Endothelial cell of umbilical vein (primary cell): ENCODE measurements at regions not wholly inside any gene's neighbourhood (a gene's known extent, or its start where the extent isn't known, plus 50 kb on each side); places are given as distances from the start of the nearest gene placed in this dataset.

Experiments used
- BruUV-seq: library from RNA; stranded (reverse); fragments of 400-500 nt; replicated peaks from 2 replicates; lab custom pipeline; 2021; lab: Mats Ljungman, UMichigan
- CTCF ChIA-PET: fragments of 300-600, 350-600 bp; sonication (Branson Sonifier 250); formaldehyde crosslinking; loops from one replicate; lab custom pipeline; 2021; ENCODE audit warnings: antibody characterized with exemption, inconsistent platforms; lab: Charles Lee
- POLR2A ChIA-PET: fragments of 300-600, 350-600 bp; sonication (Branson Sonifier 250); formaldehyde crosslinking; loops from one replicate; lab custom pipeline; 2021; ENCODE audit warnings: antibody characterized with exemption, inconsistent platforms; lab: Charles Lee
- DNase-seq: peaks from one replicate; pipeline ENCODE4 v3.0.0-alpha.2; 2011; ENCODE audit warnings: low read depth, low spot score
- FAIRE-seq: peaks from 2 replicates; lab custom pipeline; 2011; peaks lifted over from hg19 to GRCh38; lab: Jason Lieb, UNC
- H2AFZ ChIP-seq: 2 replicates; pipeline ENCODE4 v1.6.0; 2012; ENCODE audit warnings: low read depth, low read length, control low read depth, inconsistent platforms
- H3K27ac ChIP-seq: 2 replicates; pipeline ENCODE4 v1.5.1; 2011; ENCODE audit warnings: low read depth, mild to moderate bottlenecking, control low read depth, low read length, moderate library complexity; ENCODE audit not compliant: insufficient read depth
- H3K27me3 ChIP-seq, 2 experiments: 2 replicates each; pipeline versions ENCODE4 v1.6.0 to v1.6.1; 2011; ENCODE audit warnings: low read length in 2 of 2, mixed read lengths in 1 of 2; ENCODE audit not compliant: control insufficient read depth in 2 of 2, insufficient read depth in 2 of 2
- H3K36me3 ChIP-seq, 2 experiments: 2 replicates in 1 of 2; 3 replicates in 1 of 2; pipeline ENCODE4 v1.5.1; 2011; ENCODE audit warnings: low read length in 2 of 2, mild to moderate bottlenecking in 1 of 2, moderate library complexity in 1 of 2; ENCODE audit not compliant: control insufficient read depth in 2 of 2, insufficient read depth in 2 of 2; ENCODE audit errors: extremely low read depth in 1 of 2
- H3K4me1 ChIP-seq: 3 replicates; pipeline ENCODE4 v1.5.1; 2011; ENCODE audit warnings: mild to moderate bottlenecking, low read length; ENCODE audit not compliant: control insufficient read depth, insufficient read depth; ENCODE audit errors: extremely low read depth
- H3K4me2 ChIP-seq: 2 replicates; pipeline ENCODE4 v1.6.1; 2011; ENCODE audit warnings: low read length, control low read depth, mixed read lengths; ENCODE audit not compliant: insufficient read depth
- H3K4me3 ChIP-seq, 3 experiments: fragments of 200-600 bp in 1 of 3; sonication (generic), shearing (Covaris generic) in 1 of 3; replicated peaks in 1 of 3; 2 replicates each; pipeline ENCODE4 v1.5.1; 2011 to 2016; ENCODE audit warnings: control low read depth in 3 of 3, low read length in 3 of 3, mild to moderate bottlenecking in 2 of 3, inconsistent platforms in 1 of 3, low read depth in 1 of 3, moderate library complexity in 1 of 3; ENCODE audit not compliant: insufficient read depth in 1 of 3
- H3K79me2 ChIP-seq: 2 replicates; pipeline ENCODE4 v1.6.0; 2012; ENCODE audit warnings: low read length, inconsistent platforms; ENCODE audit not compliant: control insufficient read depth, insufficient read depth
- H3K9ac ChIP-seq: replicated peaks from 2 replicates; pipeline ENCODE3; 2011; ENCODE audit warnings: low read length, control low read depth; ENCODE audit not compliant: insufficient read depth; ENCODE audit errors: extremely low read depth
- H3K9me1 ChIP-seq: replicated peaks from 3 replicates; pipeline ENCODE4 v1.6.0; 2011; ENCODE audit warnings: mild to moderate bottlenecking, low read length; ENCODE audit not compliant: control insufficient read depth, insufficient read depth; ENCODE audit errors: extremely low read depth
- H3K9me3 ChIP-seq: replicated peaks from 2 replicates; pipeline ENCODE4 v1.5.1; 2012; ENCODE audit warnings: low read length, inconsistent platforms; ENCODE audit not compliant: control insufficient read depth, insufficient read depth
- H4K20me1 ChIP-seq: replicated peaks from 2 replicates; pipeline ENCODE3; 2011; ENCODE audit warnings: mild to moderate bottlenecking, low read length; ENCODE audit not compliant: control insufficient read depth, insufficient read depth; ENCODE audit errors: extremely low read depth
- CTCF ChIP-seq, 2 donors: IDR thresholded peaks; 1 replicate in 1 of 2; 2 replicates in 1 of 2; pipeline ENCODE4 v1.5.1; 2011; ENCODE audit warnings: low read length in 2 of 2, mild to moderate bottlenecking in 2 of 2, moderate library complexity in 2 of 2, control low read depth in 1 of 2, inconsistent platforms in 1 of 2, low read depth in 1 of 2; ENCODE audit not compliant: insufficient read depth in 1 of 2; ENCODE audit errors: extremely low read depth in 1 of 2
- EZH2 ChIP-seq: IDR thresholded peaks from 2 replicates; pipeline ENCODE4 v1.6.1; 2012; ENCODE audit warnings: borderline replicate concordance, low read depth, mild to moderate bottlenecking, moderate library complexity, low read length, inconsistent platforms; ENCODE audit not compliant: severe bottlenecking
- FOS ChIP-seq: IDR thresholded peaks from 2 replicates; pipeline ENCODE4 v1.6.1; 2011; ENCODE audit warnings: mild to moderate bottlenecking, low read length, moderate library complexity, borderline replicate concordance; ENCODE audit not compliant: insufficient read depth
- GATA2 ChIP-seq: IDR thresholded peaks from 2 replicates; pipeline ENCODE4 v1.7.0; 2011; ENCODE audit warnings: low read depth, mild to moderate bottlenecking, moderate library complexity, mixed read lengths, low read length; ENCODE audit not compliant: insufficient read length, insufficient read depth
- JUN ChIP-seq: IDR thresholded peaks from 2 replicates; pipeline ENCODE4 v1.6.1; 2011; ENCODE audit warnings: borderline replicate concordance, low read depth; ENCODE audit not compliant: insufficient read length, insufficient read depth
- MAX ChIP-seq: IDR thresholded peaks from 2 replicates; pipeline ENCODE4 v1.6.1; 2011; ENCODE audit not compliant: insufficient read depth, insufficient read length
- MYC ChIP-seq: IDR thresholded peaks from one replicate; pipeline ENCODE4 v1.6.1; 2011; ENCODE audit warnings: mild to moderate bottlenecking, low read depth, low read length
- POLR2A ChIP-seq: IDR thresholded peaks from 2 replicates; pipeline ENCODE4 v1.6.1; 2012; ENCODE audit warnings: low read depth, mild to moderate bottlenecking, control low read depth, low read length
- POLR2AphosphoS5 ChIP-seq: IDR thresholded peaks from 2 replicates; pipeline ENCODE4 v1.6.1; 2012; ENCODE audit warnings: low read depth, mild to moderate bottlenecking, control low read depth, low read length, moderate library complexity; ENCODE audit not compliant: insufficient read depth
- dilution Hi-C: fragments of 300-500 bp; cut with MboI; formaldehyde crosslinking; loops from one replicate; pipeline ENCODE4 v1.15.0; 2019; ENCODE audit warnings: low sequenced_read_pairs; ENCODE audit not compliant: extremely low pct_ligation_motif_present
- intact Hi-C: fragments of 100-400 bp; cut with micrococcal nuclease; formaldehyde crosslinking; loops from one replicate; pipeline ENCODE4 v1.10.0; 2022

GRCh38 chr9:117979914-117980313, 275.7 kb downstream of the TLR4 start:
- FAIRE-seq: no peak

More at GRCh38 chr9:117979914-117980313, 275.7 kb downstream of the TLR4 start:
- BruUV-seq: no TSS peak
- DNase-seq: no peak
- no peaks in the 10 kb centered on the region for H4K20me1 ChIP-seq
- H3K36me3 ChIP-seq: no peaks in the 10 kb centered on the region
- no peaks in the 10 kb centered on the region for H3K79me2 ChIP-seq
- H3K4me2 ChIP-seq: no peak overlapping the region
- H3K9me1 ChIP-seq: no peaks in the 10 kb centered on the region
- no peak overlapping the region for H2AFZ ChIP-seq
- no peaks in the 10 kb centered on the region for H3K27me3 ChIP-seq
- no peak overlapping the region for H3K4me3 ChIP-seq
- intact Hi-C loops (no loop called here), dilution Hi-C loops (no loop called here)
- ChIA-PET CTCF (no interaction called here), POLR2A (no interaction called here)
- TF ChIP-seq FOS: no peak
- no peak for TF ChIP-seq EZH2
- no peak for TF ChIP-seq GATA2
- no peak for TF ChIP-seq MAX
- no peak for TF ChIP-seq POLR2AphosphoS5
- TF ChIP-seq CTCF (IDR thresholded peaks at IDR 0.05; ENCODE audit: extremely low read depth in 1 of 2, insufficient read depth in 1 of 2, low read depth in 1 of 2, low read length in 2 of 2): no peak
- no peak for TF ChIP-seq POLR2A
- no peak for TF ChIP-seq JUN
- TF ChIP-seq MYC: no peak
- H3K27ac ChIP-seq: no peak overlapping the region
- no peaks in the 10 kb centered on the region for H3K9me3 ChIP-seq
- no peak overlapping the region for H3K9ac ChIP-seq
- H3K4me1 ChIP-seq: no peaks in the 10 kb centered on the region
